HG03460 (cell line): ENCODE measurements at regions not wholly inside any gene's neighbourhood (a gene's known extent, or its start where the extent isn't known, plus 50 kb on each side); places are given as distances from the start of the nearest gene placed in this dataset.

Experiments used
- ATAC-seq: cut with Tn5 transposase; IDR thresholded peaks from one replicate; pipeline ENCODE4 v1.9.1; 2021; ENCODE audit not compliant: unreplicated experiment

GRCh38 chr2:16303761-16304160 is 361.9 kb downstream of the CYRIA start:
- ATAC-seq, result no peak

DNA sequence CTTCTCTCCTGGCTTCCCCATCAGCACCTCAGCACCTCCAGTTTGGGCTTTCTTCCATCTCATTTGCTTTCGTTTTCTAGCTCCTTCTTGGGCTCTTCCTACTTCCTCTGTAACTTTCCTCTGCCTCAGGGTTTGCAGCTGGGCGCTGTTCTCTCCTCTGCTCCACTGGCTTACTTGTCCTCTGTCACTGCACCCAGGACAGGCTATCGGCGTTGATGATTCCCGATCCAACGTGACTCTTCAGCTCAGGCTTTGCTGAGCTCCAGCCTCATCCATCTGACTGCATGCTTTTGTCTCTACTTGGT is 362.4 kb downstream of the CYRIA start:
- no peak for ATAC-seq

GRCh38 chr2:16302431-16303272 is 362.3 kb downstream of the MYCN start:
- ATAC-seq, result no peak

DNA sequence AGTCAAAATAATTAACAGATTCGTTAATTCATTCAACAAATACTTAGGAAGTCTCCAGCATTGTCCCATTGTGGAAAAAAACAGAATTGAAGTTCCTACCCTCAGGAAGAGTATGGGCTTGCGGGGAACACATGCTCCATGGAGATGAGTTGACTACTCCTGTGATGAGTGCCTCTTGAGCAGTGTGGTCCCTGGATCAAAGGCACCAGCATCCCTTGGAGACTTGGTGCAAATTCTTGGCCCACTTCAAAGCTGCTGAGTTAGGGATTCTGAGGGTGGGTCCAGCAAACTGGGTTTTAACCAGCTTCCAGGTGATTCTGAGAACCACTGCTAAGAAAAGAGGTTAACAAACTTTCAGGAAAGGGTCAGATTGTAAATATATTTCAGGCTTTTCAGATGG is 361.6 kb downstream of the MYCN start:
- no peak for ATAC-seq

GRCh38 chr2:16298866-16299265 is 358.5 kb downstream of the MYCN start:
- ATAC-seq, result no peak

DNA sequence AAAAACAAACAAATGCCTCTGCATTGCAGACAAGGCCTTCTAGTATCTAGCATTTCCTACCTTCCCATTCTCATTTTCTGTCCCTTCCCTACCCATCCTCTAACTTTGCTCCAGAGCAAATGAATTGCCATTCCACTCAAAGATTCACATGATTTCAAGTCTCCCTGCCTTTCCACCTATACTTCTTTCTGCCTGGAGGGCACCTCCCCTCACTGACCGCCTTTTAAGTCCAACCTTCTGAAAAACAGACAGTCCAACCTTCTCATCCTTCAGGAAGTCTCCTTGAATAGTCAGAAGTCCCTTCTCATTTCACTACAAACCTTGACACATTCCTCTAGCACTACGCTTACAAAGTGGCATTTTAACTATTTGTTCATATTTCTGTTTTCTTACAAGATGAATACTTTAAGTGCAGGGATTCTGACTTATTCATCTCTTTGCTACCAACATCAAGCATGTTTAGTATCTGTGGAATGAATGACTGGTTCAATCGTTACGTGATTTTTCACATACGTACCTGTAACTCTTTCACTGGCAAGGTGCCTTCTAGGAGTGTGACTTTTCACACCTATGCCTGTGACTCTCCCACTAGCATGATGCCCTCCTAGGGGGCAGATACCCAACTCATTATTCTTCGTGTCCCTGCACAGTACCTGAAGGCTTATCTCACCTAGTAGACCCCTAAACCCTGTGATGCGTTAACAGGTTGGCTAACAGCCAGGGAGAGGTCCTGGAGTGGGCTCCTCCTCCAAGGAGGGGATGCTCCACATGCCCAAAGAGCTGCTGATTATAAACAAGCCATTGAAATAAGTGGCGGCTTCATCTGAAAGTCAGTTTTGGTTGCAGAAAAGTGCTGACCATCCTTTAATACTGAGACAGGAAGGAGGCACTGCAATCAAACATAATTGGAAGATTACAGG is 356.2 kb downstream of the MYCN start:
- ATAC-seq, result no peak

DNA sequence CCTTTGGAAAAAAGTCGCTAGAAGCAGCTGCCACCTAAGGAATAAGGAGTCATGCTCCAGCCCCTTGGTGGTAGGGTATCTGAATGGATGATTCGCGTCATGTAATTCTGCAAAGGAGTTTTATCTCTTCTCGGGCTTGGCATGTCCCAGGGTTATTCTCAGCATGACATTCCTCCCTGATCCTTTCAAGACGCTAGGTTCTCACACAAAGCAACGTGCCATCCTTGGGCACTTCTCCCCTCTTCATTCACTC is 355.6 kb downstream of the MYCN start:
- ATAC-seq, result no peak

- ATAC-seq, result no peak
These were observed 354.4 kb downstream of the MYCN start for GRCh38 chr2:16294791-16295190.

- no peak for ATAC-seq
These were observed 353.5 kb downstream of the MYCN start for GRCh38 chr2:16293871-16294270.

GRCh38 chr2:16293398-16293797 is 353.0 kb downstream of the MYCN start:
- ATAC-seq, result no peak

DNA sequence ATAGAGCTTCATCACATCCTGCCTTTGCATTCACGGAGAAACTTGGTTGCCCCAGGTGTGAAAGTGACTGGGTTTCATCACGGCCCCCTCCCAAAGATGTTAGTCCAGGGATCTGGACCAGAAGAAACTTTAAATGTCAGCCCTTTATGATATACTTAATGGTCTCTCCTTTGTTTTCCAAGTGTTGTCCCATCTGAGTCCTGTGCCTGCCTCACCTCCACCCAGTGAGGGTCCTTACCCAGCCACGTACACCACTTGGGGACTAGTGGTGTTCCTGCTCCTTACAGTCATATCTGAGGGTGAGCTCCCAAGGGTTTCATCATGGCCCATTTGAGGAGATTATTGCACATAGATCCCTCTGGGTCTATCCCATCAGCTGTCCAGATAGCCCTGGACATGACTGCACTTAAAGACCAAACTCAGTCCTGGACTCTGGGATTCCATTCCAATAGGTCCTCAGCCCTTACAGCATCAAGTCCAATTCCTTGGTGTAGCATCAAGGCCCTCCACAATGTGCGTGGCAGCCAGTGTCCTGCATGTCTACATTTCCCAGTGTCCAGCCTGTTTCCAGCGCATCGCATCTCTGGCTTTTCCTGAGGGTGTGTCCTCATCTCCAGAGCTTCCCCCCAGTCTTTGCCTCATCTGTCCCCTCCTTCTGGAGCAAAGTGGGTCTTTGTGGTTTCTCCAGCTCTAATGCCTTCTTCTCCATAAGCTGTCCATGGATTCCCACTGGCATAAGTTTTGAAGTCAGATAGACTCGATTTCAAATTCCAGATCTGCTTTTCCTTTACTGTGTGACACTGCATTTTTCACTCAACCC is 351.6 kb downstream of the MYCN start:
- ATAC-seq, result no peak

GRCh38 chr2:16291226-16291625 is 350.9 kb downstream of the MYCN start:
- ATAC-seq, result no peak

DNA sequence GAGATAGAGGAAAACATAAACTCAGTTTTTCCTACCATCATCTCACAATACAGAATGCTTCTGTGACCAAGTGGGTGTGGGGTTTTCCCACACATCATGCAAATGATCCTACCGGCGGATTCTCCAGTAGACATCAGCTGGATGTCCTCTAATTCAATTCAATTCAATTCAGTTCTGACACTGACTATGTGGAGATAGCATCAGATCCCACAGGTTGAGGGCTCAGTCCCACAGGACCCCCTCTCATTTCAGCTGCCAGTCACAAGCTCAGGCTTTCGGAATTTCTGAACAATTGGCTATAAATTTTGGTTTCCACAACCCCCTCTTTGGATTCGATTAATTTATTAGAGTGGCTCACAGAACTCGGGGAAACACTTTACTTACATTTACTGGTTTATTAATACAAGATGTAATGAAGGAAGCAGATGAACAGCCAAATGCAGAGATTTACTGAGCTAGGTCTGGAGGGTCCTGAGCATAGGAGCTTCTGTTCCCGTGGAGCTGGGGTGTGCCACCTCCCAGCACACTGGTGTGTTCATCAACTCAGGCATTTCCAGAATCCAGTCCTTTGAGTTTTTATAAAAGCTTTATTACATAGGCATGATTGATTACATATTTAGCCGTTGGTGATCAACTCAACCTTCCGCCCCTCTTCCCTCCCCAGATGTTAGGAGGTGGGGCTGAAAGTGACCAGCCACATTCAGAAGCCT is 350.1 kb downstream of the MYCN start:
- no peak for ATAC-seq

DNA sequence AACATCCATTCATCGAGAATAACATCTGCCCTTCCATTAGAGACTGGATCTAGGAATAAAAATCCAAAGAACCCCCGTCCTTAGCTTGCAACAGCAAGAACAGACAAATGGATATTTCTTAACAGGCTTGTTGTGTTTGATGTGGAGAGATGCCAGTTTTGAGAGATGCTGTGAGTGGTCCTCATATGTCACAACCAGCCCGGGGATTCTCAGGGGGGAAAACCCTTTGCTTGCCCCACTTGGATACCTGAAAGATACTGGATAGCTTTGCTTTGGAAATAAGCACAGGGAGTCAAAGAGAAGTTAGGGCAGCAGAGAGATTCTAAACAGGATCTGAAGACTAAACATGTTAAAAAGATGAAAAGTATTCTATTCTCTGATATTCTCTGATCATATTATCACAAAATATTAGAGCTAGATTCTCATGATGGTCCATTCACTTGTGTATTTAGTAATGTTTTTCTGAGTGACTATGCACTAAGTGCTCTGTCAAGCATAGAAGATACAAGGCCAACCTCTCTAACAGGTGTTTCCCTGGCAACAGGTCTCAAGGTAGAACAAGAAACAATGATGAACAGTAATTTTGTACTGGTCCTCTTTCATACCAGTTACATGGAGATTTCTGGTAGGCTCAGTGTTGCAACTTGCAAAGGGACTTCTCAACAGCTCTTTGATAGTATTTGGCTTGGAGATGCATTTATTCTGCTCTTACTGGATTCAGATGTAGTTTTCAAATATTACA is 348.2 kb downstream of the MYCN start:
- no peak for ATAC-seq

GRCh38 chr2:16287831-16288230 is 347.5 kb downstream of the MYCN start:
- no peak for ATAC-seq

DNA sequence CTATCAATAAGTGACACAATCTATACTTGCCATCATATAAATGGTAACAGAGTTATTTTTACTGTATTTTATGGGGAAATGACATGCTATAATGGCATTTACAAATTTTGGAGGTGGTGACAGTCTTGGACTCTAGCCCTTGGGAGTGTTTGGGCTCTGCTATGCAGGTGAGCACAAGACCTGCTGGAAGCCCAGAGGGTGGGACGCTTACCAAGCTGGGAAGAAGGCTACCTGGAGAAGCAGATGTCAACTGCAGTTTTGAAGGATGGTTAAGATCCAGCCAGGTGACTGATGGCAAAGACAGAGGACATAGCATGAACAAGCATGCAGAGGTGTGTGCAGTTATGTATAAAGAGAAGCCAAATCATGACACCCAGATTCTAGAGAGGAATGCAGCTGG is 346.9 kb downstream of the MYCN start:
- no peak for ATAC-seq

GRCh38 chr2:16285813-16286510 is 345.6 kb downstream of the MYCN start:
- ATAC-seq, result no peak

DNA sequence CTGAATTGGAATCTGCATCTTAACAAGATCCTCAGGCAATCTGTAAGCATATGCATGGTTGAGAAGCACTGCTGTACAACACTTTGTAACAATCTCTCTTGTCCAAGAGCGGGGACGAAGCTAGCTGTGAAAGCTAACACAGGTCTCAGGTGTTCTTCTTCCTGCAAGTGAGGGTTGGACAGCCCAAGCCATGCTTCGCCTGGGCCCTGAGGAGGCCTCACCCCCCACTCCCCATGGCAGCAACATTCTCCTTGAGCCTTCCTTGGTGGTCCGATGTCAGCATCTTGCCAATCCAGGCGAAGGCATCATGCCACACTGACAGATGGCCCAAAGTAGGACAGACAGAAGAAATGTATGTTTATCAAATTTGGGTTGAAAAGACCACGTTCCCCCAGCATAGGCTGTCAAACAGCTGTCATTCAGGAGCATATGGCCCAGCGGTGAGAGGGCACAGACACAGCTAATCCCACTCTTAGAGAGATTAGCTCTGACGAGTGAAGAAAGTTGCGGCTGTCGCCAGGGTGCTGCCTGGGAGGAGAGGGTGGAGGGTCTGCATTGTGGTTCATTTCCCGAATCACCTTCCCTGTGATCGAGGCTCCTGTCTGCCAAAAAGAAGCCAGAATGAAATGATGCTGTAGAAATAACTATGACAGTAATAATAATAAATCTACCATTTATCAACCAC is 344.7 kb downstream of the MYCN start:
- ATAC-seq, result no peak
